GM08714 (cell line): ENCODE measurements at regions not wholly inside any gene's neighbourhood (a gene's known extent, or its start where the extent isn't known, plus 50 kb on each side); places are given as distances from the start of the nearest gene placed in this dataset.
"Not testable (repeated sequence)": the region's sequence is repeated elsewhere in the genome, so short reads cannot be mapped to it uniquely, and the experiment has no call there.

Experiments
- H3K4me3 ChIP-seq: fragments of 200-500 bp; sonication (Bioruptor generic); 2 replicates; pipeline ENCODE4 v1.5.1; 2014; ENCODE audit warnings: mild to moderate bottlenecking, low read length, inconsistent platforms
- ZNF274 ChIP-seq: IDR thresholded peaks from 2 replicates; pipeline ENCODE4 v1.6.1; 2012; ENCODE audit warnings: mild to moderate bottlenecking, low read depth, low read length

DNA sequence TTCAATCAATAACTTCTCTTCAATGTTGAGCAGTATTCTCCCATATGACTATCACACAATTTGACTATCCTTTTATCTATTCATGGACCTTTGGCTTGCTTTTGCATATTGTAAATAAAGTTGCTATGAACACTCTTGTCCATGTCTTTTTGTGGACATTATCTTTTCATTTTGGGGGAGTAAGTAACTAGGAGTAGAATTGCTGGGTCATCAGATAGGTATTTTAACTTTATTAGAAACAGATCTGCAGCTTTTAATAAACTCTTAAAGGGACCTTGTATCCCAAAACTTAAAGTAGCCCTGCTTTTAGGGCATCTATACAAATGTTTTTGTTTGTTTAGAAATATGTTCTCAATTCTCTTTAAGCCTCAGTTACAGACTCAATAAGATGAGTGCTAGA lies 614.2 kb upstream of the CITED2 start:
- no peak for TF ChIP-seq ZNF274
- H3K4me3 ChIP-seq, result no peak overlapping the region

DNA sequence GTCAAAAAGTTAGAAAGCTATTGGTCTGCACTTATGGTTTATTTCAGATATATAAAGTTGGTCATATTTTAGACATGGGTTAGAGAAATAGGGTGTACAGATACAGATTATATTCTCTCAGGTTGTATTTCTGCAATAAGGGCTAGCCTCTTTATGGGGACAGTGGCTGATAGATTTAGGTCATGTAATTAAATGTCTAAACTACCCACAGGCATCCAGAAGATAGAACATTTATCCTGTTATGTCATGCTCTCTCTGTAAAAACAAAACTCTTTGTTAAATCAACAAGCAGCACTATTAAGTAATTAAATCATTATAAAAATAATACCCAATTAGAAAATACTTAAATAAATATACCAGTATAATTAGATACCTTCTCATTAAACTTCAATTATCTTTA lies 612.6 kb upstream of the CITED2 start:
- no peak overlapping the region for H3K4me3 ChIP-seq
- no peak for TF ChIP-seq ZNF274

DNA sequence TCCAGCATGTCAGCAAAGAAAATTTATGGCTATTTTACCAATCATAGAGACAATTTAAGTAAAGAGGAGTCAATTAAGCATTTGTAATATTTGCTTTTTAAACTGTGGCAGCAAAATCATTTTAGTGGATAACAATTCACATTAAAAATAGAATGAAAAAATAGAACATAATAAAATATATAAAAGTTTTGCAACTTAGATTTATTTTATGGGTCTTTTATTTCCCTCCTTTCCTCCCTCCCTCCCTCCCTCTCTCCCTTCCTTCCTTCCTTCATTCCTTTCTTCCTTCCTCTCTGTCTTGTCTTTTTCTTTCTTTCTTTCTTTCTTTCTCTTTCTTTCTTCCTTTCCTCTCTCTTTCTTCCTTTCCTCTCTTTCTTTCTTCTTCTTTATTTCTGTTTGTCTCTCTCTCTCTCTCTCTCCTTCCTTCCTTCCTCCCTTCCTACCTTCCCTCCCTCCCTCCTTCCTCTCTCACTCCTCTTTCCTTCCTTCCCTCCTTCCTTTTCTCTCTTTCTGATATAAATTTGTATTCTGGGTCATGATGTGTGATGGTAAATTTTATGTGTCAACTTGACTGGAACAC lies 610.9 kb upstream of the CITED2 start:
- no peak overlapping the region for H3K4me3 ChIP-seq
- TF ChIP-seq ZNF274, result no peak

DNA sequence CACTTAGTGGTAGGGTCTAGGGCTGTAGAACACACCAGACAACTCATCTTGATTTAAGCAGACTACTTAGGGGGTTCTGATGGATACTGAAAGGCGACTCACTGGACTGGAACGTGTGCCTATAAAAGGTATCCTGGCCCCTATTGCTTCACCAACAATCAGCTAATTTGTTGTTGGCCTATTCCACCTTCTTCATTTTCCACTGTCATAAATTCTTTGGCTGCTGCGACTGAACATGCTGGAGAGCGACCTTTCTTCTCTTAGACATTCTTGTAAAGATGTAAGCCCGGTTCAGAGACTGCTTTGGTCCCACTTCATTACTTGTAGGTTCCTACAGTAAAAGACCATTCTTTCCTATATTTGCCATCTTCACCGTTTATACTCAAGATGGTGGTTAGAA lies 609.9 kb upstream of the CITED2 start:
- TF ChIP-seq ZNF274, result no peak
- no peak overlapping the region for H3K4me3 ChIP-seq

DNA sequence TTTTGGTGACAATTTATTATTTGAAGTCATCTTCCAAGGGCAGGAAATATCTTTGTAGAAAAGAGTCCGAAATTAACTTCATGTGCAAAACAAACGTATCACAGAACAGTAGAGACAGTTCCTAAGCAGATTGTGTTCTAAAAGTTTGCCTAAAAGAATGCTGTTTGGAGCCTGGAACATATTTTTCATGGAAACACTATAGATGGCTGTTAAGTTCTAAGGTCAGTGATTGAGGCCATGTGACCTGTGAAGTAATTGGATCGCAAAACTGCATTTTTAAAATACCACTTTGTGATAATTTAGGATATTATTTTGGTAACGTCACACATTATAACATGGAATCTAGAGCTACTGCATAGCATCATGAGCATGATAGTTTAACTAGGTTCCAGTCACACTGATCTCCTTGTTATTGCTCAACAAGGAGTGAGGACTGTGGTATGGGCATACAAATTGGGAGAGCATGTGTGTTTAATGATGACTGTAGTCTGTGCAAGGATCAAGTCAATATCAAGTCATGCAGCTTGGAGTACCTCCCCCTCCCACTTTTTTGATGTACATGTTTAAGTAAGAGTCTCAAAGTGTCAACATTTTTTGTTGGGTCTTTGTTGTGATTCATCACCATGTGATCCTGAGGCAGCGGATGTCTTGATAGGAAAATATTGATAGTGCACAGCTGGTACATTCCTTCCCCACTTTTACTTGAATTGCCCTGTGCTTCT lies 609.3 kb upstream of the CITED2 start:
- no peak for TF ChIP-seq ZNF274
- no peak overlapping the region for H3K4me3 ChIP-seq

DNA sequence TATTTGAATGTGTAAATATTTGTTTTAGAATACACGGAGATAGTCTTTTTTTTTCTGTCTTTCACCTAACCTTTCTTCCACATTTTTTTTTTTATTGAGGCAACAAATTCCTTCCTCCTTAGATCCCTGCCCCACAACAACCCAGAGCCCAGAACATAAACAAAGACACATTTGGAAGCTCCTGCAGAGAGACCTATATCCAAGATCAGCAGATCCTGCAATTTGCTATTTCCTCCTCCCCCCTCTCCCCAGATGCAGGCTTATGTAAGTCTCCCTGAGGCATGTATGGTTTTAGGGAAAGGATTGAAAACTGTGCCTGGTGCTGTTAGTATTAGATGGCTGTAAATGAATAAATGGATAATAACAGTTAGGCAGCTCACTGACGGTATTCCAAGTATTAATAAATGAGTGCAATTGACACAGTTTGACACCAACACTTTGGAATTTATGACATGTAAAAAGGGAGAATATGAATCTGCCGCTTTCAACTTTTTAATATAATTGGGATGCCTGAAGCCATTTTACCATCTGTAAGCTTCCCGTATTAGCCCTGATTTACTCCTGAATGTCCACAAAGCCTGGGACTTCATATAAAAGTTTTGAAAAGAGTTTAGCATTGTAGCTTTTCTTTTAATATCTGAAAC lies 608.3 kb upstream of the CITED2 start:
- H3K4me3 ChIP-seq, result no peak overlapping the region
- TF ChIP-seq ZNF274, result no peak

DNA sequence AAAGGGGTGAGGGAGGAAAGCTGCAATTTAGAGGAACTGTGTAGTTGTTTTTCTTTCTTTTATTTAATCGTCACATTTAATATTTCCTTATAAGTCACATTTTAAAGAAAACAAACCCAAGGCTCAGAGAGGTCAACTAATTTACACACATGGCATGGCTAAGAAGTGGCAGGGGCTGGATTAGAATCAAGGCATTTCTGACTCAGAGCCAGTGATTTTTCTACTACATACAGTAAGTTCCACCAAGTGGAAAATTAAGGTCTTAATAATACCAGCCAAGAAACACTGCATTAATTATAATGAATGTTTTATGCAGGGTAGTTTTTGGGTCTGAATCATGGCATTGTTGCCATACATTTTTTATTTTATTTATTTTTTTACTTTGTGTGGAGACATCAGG lies 607.7 kb upstream of the CITED2 start:
- H3K4me3 ChIP-seq, result no peak overlapping the region
- TF ChIP-seq ZNF274, result no peak

DNA sequence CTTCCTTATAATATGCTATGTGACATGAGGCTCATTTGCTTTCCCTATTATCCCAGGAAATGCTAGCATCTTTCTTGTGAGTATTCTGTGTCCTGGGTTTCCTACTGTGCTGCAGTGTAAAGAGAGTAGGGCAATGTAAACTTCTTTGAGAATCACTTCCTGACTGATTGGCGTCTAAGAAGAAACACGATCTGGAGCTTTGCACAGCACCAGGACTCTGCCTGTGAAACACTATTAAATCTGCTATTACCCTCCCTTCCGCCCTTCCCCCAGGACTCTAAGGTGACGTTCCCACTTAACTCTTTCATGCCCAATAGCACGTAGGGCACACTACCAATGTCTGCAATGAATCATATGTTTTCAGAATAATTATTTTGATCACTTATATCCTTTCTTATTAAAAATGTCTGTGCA lies 607.3 kb upstream of the CITED2 start:
- no peak overlapping the region for H3K4me3 ChIP-seq
- no peak for TF ChIP-seq ZNF274

DNA sequence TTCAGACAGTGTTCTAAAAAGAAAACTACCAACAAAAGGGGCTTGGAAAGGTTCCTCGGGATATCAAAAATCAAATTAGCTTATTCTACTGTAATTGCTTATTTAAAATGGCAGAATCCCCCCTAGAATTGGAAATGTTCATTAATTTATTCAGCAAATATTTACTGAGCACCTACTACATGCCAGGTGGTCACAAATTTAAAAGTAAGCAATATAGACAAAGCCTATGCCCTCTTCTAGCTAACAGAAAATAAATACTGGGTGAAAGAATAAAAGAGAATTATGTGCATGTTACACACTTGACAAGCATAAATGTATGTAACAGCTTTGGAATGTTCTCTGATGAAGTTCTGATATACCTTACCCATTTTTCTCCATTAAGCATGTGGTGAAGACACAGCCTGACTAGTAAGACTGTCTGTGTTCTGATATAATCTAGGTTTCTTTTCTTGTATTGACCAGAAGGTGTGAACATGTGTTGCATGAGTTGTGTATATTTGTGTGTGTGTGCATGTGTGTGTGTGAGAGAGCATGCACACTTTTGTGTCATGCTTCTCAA lies 606.7 kb upstream of the CITED2 start:
- TF ChIP-seq ZNF274, result no peak
- no peak overlapping the region for H3K4me3 ChIP-seq

DNA sequence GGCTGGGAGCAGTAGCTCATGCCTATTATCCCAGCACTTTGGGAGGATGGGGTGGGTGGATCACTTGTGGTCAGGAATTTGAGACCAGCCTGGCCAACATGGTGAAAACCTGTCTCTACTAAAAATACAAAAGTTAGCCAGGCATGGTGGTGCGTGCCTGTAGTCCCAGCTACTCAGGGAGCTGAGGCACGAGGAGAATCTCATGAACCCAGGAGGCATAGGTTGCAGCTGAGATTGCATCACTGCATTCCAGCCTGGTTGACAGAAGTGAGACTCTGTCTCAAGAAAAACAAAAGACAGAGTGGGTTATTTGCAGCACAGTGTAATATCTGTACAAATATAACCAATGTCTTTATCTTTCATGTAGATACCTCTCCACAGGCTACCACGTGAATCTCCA lies 606.2 kb upstream of the CITED2 start:
- H3K4me3 ChIP-seq, result not testable (repeated sequence)

DNA sequence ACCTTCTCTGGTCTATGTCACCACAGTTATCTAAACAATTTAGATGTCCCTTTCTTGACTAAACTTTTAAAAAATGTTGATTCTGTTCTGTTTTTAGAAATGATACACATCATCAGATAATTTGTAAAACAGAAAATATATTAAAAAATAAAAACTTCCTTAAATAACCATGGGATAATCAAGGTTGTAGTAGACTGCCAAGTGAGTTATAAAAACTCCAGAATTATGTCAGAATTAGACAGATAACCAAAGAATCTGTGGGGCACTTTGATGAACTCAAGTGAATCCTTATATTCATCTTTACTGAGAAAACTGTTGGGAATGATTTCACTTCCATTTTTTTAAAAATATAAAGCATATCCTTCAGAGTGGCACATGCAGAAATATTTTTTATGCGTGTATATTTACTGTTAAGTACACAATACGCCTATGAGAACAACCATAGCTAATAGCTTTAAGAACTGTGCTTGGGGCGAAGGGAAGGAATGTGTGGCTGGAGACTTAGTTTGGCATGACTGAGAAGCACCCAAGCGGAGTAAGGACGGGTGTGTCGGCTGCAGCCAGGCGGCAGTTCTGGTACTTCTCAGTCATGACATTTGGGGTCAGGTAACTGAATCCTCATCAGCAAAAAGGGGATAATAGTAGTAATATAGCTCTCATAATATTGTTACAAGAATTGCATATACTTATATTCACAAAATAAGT lies 604.7 kb upstream of the CITED2 start:
- TF ChIP-seq ZNF274, result no peak
- no peak overlapping the region for H3K4me3 ChIP-seq

DNA sequence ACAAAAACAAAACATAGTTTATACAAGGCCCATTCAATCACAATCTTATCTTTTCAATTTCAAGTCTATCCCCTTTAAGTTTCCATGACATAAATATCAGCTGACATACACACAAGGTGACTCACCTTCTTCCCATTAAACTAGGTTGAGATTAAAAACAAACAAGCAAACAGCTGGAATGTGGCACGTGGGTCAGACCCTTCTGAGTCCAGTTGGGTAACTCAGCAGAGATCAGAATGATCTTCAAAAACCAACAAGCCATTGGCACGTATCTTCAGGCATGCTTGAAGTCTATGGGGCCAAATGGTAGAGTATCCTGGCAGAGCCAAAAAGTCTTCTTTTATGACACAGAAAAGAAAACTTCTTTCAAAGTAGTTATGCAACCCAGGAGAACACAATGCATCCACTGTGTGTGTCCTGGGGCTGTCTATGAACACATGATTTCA lies 603.5 kb upstream of the CITED2 start:
- no peak overlapping the region for H3K4me3 ChIP-seq
- TF ChIP-seq ZNF274, result no peak

DNA sequence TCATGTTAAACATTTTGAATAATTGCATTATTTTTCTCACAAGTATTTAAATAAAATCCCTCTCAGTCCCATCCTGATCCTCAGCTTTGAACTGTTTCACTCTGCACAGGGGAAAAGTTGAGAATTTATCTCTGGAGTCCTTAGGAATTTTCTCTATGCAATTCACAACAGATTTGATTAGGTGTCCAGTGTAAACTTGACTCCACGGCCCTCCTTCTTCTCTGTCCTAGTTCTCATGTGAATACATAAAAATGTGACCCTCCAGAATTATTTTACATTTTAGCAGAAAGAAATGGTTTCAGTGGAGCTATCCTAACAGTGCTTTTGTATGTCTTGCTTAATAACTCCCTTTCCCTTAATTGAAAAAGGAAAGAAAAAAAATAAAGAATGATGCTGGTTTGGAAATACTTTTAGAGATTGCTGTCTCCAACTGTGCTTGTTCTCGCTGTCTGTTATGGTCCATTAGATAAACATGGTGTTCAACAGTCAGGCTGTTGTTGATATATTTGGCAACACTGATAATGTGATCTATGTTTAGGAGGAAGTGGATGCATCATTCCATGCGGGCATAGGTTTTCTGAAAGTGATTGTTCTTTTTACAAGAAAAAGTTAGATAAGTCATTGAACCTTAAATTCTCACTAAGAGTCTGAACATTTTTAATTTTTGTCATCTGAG lies 599.4 kb upstream of the CITED2 start:
- TF ChIP-seq ZNF274, result no peak
- H3K4me3 ChIP-seq, result no peak overlapping the region

DNA sequence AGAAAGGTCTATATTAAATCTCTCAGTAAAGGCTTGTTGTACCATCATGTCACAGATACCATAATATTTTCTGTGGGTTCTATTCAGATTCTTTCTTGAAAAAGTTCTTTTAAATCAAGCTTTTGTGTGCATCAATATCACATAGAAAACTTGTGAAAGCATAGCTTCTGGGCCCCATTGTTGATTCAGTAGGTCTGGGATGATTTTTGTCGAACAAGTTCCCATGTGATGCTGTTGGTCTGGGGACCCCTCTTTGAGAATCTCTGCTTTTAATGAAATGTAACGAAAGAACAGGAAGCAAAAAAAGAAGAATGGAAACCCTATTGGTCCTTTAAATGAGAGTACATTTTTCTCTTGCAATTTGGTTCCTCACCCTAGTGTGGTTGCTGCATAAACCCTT lies 597.7 kb upstream of the CITED2 start:
- no peak for TF ChIP-seq ZNF274
- no peak overlapping the region for H3K4me3 ChIP-seq

DNA sequence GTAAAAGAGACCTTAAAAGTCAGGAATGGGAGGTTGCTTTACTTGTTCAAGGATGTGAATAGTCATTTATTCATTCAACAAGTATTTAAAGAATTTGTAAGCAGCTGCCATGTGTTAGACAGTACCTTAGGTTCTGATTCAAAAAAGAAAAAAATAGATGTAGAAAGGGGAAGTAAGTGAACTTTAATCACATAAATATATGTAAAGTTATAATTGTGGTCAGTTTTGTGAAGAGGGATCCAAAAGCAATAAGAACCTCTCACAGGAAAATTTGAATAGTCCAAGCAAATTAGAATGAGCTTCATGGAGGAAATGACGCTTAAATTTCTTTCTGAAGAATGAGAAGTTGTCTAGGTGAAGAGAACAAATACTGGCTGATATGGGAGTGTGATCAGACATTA lies 596.1 kb upstream of the CITED2 start:
- TF ChIP-seq ZNF274, result no peak
- no peak overlapping the region for H3K4me3 ChIP-seq
